ENCODE measurements at regions not wholly inside any gene's neighbourhood (a gene's known extent, or its start where the extent isn't known, plus 50 kb on each side); places are given as distances from the start of the nearest gene placed in this dataset.

DNA sequence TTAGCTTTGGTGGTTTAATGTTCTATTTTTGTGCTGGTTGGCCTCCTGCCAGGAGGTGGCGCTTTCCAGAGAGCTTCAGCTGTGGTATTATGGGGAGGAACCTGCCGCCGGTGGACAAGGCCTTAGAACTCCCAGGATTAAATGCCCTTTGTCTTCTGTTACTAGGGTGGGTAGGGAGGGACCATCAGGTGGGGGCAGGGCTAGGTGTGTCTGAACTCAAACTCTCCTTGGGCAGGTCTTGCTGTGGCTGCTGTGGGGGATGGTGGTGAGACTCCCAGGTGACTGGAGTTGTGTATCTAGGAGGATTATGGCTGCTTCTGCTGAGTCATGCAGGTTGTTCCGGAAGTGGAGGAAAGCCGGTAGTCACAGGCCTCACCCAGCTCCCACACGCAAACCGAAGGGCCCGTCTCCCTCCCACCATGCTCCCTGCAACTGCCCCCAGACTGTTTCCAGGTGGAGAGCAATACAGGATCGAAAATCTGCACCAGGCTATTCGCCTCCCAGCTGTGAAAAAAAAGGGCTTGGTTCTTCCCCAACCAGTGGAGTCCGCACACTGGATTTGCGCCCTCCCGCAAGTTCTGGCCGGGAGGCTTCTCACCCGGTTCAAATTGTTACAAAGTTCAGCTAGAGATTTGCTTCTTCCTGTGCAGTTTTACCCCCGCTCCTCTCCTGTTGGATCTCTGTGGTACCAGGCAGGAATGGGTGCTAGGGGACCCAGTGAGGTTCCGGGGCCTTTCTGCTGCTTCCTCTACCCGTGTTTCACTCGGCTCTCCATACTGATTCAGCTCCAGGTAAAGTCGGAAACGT is 220.5 kb downstream of the CENPF start:
- no peak for DNase-seq (ENCODE audit: low spot score)

DNA sequence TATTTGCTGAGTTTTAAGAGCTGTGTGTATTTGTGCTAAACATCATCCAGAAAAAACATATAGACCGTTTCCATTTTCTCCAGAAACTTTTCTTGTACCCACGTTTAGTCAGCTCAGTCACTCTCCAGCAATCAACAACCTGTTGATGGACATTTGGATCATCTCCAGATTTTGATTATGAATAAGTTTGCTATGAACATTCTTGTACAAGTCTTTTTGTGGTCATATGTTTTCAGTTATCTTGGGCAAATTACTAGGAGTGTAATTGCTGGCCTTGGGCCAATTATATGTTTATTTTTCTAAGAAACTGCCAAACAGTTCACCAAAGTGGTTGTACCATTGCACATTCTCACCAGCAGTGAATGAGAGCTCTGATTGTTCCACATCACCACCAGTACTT is 221.8 kb downstream of the CENPF start:
- DNase-seq (ENCODE audit: low spot score): no peak

DNA sequence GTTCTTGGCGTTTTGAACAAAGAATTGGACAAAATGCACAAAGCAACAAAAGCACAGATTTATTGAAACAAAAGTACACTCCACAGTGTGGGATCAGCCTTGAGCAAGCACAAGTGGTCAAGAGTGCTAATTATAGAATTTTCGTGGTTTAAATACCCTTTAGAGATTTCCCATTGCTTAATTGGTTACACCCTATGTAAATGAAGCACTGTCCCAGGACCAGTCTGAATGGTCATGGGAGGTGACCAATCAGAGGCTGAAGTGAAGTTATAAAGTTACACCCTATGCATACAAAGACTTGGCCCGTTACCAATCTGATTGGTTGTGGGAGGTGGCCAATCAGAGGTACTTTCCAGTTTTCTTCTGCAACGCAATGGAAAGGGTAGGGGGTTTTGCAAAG is 223.6 kb downstream of the CENPF start:
- DNase-seq (ENCODE audit: low spot score): no peak

DNA sequence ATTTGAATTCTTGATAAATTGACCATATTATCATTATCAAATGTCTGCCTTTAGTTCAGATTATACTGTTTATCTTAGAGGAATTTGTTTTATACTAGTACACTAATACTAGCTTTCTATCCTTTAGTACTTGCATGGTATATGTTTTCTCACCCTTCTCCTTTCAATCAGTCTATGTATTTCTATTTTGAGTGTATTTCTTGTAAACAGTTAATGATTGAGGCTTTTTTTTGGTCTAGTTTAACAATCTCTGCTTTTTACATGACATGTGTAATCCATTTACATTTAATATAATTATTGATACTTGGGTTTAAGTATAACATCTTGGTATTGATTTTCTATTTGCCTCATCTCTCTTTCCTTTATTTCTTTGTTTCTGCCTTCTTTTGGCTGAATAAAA is 224.9 kb downstream of the CENPF start:
- no peak for DNase-seq (ENCODE audit: low spot score)

DNA sequence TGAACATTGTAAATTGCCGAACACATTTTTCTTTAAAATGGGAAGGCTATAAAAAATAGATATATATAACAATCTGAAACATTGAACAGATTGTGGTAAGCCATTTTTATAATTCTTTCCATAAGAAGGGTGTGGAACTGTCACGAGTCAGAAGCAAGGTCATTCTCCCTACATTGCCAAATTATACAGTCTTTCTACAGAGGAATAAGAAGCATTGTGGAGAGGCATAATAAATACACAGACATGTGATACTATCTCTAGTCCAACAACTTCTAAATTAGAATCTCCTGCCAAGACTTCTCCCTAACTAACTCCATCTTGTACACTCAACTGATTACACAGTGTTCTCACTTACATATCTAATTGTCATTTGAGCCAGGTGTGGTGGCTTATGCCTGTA is 227.9 kb downstream of the CENPF start:
- DNase-seq (ENCODE audit: low spot score): no peak

DNA sequence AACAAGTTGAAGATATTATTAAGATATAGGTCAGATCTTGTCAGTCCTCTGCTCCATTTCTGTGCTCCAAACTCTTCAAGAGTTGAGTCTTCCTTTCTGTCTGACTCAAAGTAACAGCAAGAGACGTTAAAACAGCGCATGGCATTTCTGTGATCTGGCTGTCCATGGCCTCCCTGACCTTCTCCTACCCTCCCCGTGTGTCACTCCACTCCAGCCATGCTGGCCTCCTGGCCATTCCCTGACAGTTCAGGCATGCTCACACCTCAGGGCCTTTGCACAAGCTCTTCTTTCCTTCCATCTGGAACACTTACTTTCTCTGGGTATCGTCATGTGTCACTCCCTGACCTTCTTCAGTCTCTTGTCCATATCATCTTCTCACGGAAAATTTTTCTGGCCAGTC is 229.0 kb downstream of the CENPF start:
- no peak for DNase-seq (ENCODE audit: low spot score)

DNA sequence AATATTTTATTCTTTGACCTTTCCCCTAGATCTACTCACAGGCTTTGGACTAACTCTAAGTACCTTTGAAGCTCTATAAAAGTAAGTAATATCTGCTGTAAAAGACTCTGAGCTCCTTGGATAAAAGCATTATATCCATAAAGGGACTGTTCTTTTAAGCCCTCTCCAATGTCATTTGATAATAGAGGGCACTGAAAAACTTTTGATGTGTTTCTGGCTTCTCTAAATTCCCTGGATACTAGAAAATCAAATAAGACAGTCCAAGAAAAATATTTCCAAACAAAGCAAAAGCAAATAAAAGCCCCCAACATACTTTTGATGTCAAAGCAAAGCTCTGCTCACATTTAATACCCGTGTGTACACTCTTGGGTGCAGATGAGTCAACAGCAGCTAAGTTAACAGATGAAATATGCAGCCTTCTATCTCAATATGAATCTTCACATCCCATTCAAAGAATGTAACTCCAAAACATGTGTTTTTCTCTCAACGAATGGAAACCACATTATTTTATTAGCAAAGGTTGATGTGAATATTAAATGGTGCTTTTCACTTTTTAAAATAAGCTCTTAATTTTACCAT is 230.3 kb downstream of the CENPF start:
- DNase-seq (ENCODE audit: low spot score): no peak

DNA sequence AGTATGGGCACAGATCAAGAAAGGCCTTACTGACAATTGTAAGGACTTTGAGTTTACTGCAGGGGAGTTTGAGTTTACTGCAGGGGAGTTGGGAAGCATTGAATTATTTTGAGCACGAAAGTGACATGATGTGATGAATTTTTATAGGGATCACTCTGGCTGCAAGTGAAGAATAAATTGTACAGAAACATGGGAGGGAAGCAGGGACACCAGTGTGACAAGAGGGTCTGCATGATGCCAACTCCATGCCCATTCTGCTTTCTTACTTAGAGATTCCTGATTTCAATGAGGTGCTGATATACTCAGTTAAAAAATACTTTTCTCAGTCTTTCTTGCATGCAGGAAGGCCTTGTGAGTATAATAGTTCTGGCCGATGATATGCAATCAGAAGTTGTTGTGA is 234.4 kb downstream of the CENPF start:
- DNase-seq (ENCODE audit: low spot score): no peak

DNA sequence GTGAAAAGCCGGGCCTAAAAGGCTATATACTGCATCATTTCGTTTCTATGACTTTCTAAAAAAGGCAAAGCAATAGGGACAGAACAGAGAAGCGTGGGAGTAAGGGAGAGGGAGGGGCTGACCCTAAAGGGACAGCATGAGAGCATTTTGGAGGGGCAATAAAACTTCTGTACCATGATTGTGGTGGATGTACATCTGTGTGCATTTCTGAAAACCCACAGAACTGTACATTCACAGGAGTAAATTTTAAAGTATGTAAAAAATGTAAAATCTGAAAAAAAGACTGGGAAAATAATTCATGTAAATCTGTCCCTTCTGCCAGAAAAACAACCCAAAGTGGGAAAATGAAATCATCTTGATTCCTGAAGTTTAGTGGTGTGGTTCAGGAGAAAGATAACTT is 235.4 kb downstream of the CENPF start:
- no peak for DNase-seq (ENCODE audit: low spot score)

DNA sequence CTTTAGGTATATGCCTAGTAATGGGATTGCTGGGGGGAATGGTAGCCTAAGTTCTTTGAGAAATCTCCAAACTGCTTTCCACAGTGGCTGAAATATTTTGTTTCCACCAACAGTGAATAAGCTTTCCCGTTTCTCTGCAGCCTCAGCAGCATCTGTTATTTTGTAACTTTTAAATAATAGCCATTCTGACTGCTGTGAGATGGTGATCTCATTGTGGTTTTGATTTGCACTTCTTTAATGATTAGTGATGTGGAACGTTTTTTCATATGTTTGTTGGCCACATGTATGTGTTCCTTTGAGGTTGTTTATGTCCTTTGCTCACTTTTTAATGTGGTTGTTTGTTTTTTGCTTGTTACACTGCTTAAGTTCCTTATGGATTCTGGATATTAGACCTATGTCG is 237.4 kb downstream of the CENPF start:
- no peak for DNase-seq (ENCODE audit: low spot score)

DNA sequence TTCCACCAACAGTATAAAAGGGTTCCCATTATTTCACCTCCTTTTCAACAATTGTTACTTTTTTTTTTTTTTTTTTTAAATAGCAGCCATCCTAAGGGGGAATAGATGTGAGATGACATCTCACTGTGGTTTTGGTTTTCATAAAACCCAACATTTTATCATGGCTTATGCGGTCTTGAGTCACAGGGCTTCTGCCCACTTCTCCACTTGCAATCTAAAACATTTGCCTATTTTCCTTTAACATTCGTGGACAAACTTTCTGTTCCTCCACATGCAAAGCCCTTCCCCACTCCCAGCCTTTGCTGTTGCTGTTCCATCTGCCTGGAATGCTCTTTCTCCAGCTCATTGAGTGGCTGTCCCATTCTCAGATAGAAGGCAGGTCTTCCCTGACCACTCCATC is 239.7 kb upstream of the KCNK2 start:
- DNase-seq (ENCODE audit: low spot score): no peak

DNA sequence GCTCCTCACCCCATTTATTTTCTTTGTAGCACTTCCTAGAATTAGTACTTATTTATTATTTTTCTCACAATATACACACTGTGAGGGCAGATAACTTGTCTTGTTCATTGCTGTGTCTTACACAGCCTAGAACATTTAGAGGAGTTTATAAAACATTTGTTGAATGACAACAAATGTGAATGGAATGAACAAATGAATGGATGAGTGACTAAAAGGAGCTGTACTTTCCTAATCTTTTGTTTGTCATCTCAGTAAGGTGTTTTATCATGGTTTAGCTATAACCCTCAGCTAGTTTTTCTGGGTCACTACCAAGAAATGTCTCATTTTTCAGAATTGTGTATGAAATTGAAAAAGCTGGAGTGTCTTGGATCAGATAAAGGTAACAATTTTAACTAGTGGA is 239.3 kb upstream of the KCNK2 start:
- no peak for DNase-seq (ENCODE audit: low spot score)

DNA sequence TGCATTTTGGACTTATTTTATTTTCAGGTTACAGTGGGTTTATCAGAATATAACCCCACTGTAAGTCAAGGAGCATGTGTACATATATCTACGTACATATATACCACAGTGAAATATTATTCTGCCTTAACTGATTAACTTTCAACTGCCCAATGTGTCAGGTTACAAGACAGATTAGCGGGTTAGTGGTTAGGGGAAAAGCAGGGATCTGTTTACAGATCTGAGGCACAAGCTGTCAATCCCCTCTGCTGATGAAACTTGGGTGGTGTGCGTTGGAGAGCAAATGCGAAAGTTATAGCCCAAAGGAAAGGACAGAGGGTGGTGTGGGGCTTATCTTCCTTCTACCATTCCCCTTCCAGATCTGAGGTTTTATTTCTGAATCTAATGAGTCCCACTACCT is 238.2 kb upstream of the KCNK2 start:
- DNase-seq (ENCODE audit: low spot score): no peak

DNA sequence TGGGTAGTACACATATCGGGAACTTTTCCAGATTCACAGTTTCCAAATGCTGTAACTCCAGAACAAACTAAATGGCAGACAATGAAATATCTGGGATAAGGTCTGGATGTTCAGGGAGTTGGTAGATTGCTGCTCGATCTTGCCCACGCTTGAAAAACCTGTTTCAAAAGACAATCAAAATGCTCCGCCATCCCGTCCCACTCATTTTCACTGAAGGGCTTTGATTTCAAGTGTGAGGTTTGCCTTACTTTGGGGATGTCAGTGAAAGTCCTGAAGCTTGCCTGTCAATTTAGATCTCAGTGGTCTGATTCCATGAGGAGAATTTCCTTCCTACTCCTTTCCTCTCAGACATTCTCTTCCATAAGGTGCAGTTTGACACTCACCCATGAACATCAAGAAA is 236.3 kb upstream of the KCNK2 start:
- DNase-seq (ENCODE audit: low spot score): no peak

DNA sequence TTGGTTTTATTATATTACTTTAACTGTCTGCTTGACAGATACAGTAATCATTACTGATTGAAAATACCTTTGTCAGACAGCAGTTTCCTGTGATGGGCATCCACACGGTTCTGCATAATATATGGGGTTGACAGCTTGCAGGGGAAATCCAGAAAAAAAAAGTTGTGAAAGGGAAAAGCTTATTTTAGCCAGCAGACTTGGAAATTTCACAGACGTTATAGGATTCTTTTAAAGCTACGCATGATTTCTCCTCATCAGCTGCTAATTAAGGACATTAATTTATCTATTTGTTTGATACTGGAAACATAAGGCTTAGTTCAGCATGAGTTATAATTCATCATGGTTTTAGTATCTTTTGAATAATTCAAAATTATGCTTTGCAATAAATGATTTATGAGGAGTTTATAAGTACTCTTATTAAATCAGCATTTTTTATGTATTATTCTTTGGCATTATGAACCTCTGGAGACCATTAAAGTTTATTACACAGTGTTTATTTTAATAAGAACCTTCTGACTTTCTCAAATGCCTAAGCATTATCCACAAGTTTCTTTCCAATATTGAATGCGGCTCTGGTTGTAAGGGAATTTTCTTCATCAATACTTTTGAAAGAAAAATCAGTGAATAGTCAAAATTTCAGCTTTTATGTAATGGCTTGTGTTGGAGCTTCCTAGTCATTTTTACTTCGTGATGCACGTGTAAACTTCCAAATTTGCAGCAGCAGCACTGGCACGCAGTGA is 235.3 kb upstream of the KCNK2 start:
- no peak for DNase-seq (ENCODE audit: low spot score)

DNA sequence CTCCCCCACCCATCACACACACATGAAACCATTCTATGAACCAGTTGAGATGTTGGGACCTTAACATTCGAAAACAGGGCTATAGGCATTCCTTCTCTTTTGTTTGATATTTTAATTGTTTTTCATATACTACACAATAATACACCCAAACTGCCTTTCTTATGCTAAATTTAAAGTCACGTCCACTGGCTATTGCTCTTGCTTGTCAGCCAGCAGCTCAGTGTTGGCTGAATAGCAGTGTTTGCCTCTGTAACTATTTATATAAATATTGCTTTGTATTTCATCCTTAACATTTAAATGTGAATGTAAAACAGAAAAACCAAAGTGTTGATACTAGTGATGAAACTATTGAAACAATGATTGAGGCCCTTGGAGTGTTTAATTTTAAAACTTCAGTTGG is 234.4 kb upstream of the KCNK2 start:
- no peak for DNase-seq (ENCODE audit: low spot score)

DNA sequence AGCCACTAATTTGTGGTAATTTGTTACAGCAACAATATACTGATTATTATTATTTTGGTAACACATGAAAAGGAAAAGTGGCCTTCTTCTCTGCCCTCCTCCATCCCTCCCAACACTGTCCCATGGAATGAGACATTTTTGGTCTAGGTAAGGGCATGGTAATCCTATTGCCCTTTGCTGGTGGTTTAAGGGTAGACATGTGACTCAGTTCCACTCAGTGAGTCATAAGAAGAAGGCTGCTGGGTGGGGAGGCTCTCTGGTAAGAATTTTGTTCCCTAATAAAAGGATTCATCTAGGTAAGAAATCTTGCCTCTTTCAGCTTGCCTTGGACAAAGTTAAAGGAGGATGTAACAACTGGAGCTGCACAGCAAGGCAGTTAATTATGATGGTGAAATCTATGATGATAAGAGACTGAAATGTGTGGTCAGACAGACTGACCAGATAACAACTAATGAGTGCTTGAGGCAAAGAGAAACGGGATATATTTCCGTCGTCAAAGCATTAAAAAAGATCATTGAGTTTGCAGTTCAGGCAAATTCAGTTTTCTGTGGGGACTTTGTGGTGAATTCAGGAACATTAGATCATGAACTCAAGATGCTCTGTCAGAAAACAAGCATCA is 232.0 kb upstream of the KCNK2 start:
- DNase-seq (ENCODE audit: low spot score): no peak

DNA sequence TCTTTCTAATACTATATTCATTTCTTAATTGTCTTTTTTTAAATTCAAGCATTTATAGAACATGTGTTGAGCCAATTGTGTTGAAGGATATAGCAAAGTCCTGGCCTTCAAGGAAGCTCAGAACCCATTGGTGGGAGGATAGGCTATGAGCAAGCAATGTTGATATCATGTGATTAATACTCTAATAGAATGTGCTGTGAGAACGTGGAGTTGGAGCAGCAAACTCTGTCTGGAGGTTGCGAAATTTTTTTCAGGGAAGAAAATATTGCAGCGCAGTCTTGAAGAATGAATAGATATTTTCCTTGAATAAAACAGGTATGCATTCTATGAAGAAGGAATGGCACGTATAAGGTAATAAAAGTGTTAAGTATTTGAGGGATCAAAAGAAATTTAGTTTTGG is 229.2 kb upstream of the KCNK2 start:
- DNase-seq (ENCODE audit: low spot score): no peak

DNA sequence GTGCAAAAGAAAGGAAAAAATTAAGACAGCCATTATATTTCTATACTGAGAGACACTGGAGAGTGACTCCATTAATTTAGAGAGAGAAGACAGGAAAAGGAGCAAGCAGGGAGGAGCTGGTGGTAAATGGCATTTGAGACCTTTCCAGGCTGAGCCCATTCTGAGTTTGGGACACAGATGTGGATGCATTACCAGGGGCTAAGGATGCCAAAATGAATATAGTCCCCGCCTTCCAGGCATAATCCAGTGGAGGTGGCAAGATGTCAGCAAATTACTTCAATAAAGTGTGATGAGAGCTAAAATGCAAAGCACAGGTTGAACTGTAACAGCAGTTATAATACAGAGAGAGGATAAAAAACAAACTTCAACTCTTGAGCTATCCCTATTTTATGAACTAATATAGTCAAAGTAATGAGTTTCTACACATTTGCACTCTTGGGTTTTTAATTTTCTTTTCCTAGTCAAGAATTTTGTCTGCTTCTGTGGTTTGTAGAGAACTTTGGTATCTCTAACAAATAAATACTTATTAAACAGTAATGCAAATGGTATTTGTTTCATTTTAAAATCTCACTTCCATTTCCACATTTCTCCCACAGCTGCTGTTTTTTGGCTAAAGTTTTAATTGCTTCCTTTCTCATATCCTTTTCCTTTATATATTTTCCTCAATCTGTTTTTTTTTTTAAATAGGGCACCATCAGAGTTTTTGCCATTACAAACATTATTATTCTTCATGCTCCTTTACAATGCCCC is 228.2 kb upstream of the KCNK2 start:
- no peak for DNase-seq (ENCODE audit: low spot score)

DNA sequence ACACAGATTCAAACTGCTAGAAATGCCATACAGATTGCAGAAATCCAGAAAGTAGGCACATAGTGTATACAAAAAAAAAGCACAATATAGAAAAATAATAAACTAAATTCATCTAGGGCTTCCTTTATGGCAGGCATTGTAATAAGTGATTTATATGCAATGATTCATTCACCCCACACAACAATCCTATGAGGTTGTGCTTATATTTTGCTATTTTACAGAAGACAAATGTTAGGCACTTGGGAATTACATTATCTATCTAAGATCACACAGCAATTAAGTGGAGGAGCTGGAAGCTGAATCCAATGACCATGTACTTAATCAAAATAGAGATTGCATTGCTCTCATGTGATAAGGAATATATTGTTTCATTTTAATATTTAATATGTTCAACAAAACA is 225.7 kb upstream of the KCNK2 start:
- DNase-seq (ENCODE audit: low spot score): no peak

DNA sequence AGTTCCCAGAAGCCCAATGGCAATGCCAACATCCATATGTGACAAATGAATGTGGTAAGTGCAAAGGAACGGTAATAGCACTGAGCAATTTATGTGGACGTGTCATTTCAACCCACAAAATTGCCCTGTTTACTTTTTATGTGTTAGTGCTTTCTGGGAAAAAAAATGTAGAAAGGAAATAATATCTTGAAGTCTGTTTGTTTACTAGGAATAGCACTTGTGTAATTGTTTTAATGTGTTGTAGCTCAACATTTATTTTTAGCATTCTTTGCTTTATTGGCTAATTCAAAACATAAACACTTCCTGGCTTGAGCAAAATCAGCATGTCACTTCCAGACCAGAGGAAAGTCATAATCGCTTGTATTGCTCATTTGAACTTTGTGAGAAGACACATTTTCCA is 224.8 kb upstream of the KCNK2 start:
- DNase-seq (ENCODE audit: low spot score): no peak

DNA sequence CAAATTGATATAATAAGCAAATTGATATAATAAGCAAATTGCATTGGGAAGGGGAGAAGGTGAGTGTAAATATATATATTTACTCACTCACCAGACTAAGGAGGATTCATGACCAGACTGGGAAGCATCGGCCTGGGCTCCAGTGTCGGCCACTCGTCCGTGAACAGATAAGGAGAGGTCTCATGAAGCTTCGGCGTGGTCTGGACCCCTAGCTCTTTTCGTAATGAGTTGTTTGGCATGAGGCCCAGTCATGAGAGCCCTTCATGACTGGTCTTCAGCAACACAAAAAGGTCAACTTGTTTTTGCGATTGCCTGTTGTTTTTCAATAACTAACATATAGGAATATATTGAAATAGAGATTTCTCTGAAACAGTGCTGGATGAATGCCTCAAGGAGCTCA is 222.9 kb upstream of the KCNK2 start:
- no peak for DNase-seq (ENCODE audit: low spot score)

Measured in RKO (cell line).